Peyer's patch (tissue), 4 donors: ENCODE measurements at regions not wholly inside any gene's neighbourhood (a gene's known extent, or its start where the extent isn't known, plus 50 kb on each side); places are given as distances from the start of the nearest gene placed in this dataset.

ENCODE experiments used
- DNase-seq, 3 donors: peaks; one replicate each; pipeline ENCODE4 v3.0.0-alpha.2; 2017 to 2019
- H3K27ac ChIP-seq, 4 donors: fragments of 200-600 bp; sonication (generic); one replicate each; pipeline ENCODE4 v1.5.1; 2016 to 2019
- H3K27me3 ChIP-seq, 2 donors: fragments of 200-600 bp; sonication (generic); one replicate each; pipeline ENCODE4 v1.5.1; 2019
- H3K36me3 ChIP-seq, 3 donors: fragments of 200-600 bp; sonication (generic); one replicate each; pipeline ENCODE4 v1.5.1; 2016 to 2019
- H3K4me1 ChIP-seq, 4 donors: fragments of 200-600 bp; sonication (generic); one replicate each; pipeline ENCODE4 v1.5.1; 2016 to 2019
- H3K4me3 ChIP-seq, 4 donors: fragments of 200-600 bp; sonication (generic); 1 replicate in 3 of 4; 2 replicates in 1 of 4; pipeline ENCODE4 v1.5.1; 2016 to 2019; ENCODE audit warnings: mild to moderate bottlenecking in 1 of 4
- H3K9me3 ChIP-seq, 4 donors: fragments of 200-600 bp; sonication (generic); one replicate each; pipeline ENCODE4 v1.5.1; 2016 to 2019; ENCODE audit warnings: mild to moderate bottlenecking in 1 of 4
- CTCF ChIP-seq, 6 experiments: fragments of 450-650 bp in 4 of 6; fragments of 200-600 bp in 2 of 6; sonication (generic) in 1 of 6; IDR thresholded peaks; one replicate each; pipeline ENCODE4 v1.5.1; 2017 to 2019; ENCODE audit warnings: antibody characterized with exemption in 6 of 6, mild to moderate bottlenecking in 3 of 6, moderate library complexity in 1 of 6
- POLR2A ChIP-seq, 2 donors: fragments of 450-650 bp; IDR thresholded peaks; one replicate each; pipeline ENCODE4 v1.5.1; 2017; ENCODE audit warnings: antibody characterized with exemption in 2 of 2, mild to moderate bottlenecking in 2 of 2, moderate library complexity in 2 of 2

DNA sequence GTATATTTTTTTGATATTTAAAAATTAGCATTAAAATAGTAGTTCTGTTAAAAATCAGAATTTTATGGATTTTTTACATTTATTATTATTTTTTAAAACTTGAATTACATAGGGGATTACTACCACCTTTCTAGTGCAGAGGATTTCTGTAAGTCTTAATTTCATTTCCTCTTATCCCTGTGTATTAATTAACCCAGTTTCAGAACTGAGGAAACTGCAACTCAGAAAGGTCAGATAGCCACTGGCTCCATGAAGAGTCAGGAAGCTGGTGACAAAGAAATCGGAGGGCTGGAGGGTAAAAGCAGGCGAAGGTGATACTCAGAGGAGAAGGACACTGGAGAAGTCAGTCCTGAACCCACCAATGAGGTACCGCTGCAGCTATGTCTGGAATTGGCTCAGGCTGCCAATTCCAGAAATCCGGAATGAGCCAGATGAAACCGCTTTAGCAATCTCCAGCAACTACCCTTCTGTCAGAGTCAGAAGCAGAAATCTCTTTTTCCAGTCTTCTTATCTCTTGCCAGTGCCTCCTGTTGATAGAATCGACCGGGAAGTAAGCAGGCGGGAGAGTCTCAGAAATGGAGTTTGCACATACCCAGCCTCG lies 308.5 kb downstream of the SV2B start:
- H3K4me1 ChIP-seq = no peaks in the 10 kb centered on the region
- no peaks in the 10 kb centered on the region for H3K27me3 ChIP-seq
- no peak for DNase-seq
- H3K4me3 ChIP-seq = peak overlapping the region in 1 of 4 donors; percentile 33
- H3K9me3 ChIP-seq = no peaks in the 10 kb centered on the region
- no peak overlapping the region for H3K27ac ChIP-seq
- no peaks in the 10 kb centered on the region for H3K36me3 ChIP-seq
- no peak for TF ChIP-seq POLR2A (IDR thresholded peaks at IDR 0.05)
- no peak for TF ChIP-seq CTCF (IDR thresholded peaks at IDR 0.05)

DNA sequence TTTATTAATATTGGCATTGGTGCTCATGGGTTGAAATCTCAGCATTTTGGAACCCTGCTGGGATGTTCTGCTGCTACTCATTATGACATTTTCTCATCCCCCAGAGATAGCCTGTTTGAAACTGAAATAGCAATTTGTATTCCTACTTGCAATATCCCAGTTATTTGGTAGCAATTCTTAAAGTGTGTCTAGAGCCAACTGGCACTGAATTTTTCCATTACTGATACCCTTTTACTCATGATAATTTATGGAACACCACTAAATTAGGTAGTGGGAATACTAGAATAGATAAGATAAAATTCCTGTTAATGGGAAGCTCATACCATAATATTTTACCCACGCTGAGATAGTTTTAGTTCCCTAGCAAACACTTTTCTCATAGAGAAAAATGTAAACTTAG lies 309.3 kb downstream of the SV2B start:
- H3K27me3 ChIP-seq = no peaks in the 10 kb centered on the region
- H3K4me3 ChIP-seq = no peak overlapping the region
- no peaks in the 10 kb centered on the region for H3K9me3 ChIP-seq
- DNase-seq = no peak
- H3K4me1 ChIP-seq = no peaks in the 10 kb centered on the region
- no peak overlapping the region for H3K27ac ChIP-seq
- no peaks in the 10 kb centered on the region for H3K36me3 ChIP-seq
- TF ChIP-seq POLR2A (IDR thresholded peaks at IDR 0.05) (no peak), CTCF (IDR thresholded peaks at IDR 0.05) (no peak)

DNA sequence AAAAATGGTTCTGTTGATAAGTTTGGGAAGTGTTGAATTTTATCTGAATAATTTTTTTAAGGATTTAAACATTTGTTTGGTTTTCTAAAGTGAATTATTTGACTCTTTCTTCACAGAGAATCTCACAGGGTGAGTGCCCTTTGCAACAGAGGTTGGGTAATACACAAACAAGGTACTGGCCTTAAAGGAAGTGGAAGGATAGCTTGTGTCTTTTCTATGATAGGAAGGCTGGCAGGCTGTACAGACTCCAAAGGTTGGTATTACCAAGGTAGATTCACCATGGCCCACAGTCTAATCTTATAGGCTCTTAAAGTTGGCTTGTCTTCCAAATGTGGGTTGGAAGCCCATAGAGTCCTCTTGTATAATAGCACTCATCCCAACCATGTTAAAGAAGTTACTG lies 311.5 kb downstream of the SV2B start:
- no peak for DNase-seq
- Histone ChIP-seq H3K9me3 (no peaks in the 10 kb centered on the region), H3K4me1 (no peaks in the 10 kb centered on the region), H3K4me3 (no peak overlapping the region), H3K27ac (no peak overlapping the region), H3K27me3 (no peaks in the 10 kb centered on the region), H3K36me3 (no peaks in the 10 kb centered on the region)
- TF ChIP-seq POLR2A (IDR thresholded peaks at IDR 0.05) (no peak), CTCF (IDR thresholded peaks at IDR 0.05) (no peak)

GRCh38 chr15:91412138-91412928 lies 312.3 kb downstream of the SV2B start:
- Histone ChIP-seq H3K4me3 (no peak overlapping the region), H3K4me1 (no peaks in the 10 kb centered on the region), H3K9me3 (no peaks in the 10 kb centered on the region), H3K27me3 (no peaks in the 10 kb centered on the region), H3K36me3 (no peaks in the 10 kb centered on the region), H3K27ac (no peak overlapping the region)
- DNase-seq = no peak
- no peak for TF ChIP-seq CTCF (IDR thresholded peaks at IDR 0.05)
- no peak for TF ChIP-seq POLR2A (IDR thresholded peaks at IDR 0.05)

DNA sequence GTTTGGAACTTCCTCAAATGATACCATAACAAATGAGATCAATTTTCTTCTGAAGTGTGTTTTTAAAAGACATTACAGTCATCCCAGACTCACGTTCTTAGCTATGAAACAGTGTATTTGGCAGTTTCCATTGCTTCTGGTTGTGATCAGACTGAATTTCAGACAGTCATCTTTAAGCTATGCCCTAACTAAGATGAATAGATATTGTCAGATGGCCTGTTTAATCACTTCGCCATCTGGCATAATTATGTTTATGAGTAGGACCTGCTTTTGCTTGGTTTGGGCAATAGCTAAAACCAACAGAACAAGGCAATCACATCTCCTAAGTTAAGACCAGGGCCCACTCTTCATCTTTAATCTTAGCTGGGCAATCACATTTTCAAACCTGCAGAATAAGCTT lies 313.1 kb downstream of the SV2B start:
- Histone ChIP-seq H3K4me3 (no peak overlapping the region), H3K9me3 (no peaks in the 10 kb centered on the region), H3K4me1 (no peaks in the 10 kb centered on the region), H3K27ac (no peak overlapping the region), H3K36me3 (no peaks in the 10 kb centered on the region), H3K27me3 (no peaks in the 10 kb centered on the region)
- DNase-seq = no peak
- TF ChIP-seq CTCF (IDR thresholded peaks at IDR 0.05) = no peak
- TF ChIP-seq POLR2A (IDR thresholded peaks at IDR 0.05) = no peak
